Stimulated activated CD8-positive, alpha-beta memory T cell treated with anti-CD3 and anti-CD28 coated beads, Interleukin-4, amount 100 ng/mL, for 48 hours (primary cell): ENCODE measurements at regions not wholly inside any gene's neighbourhood (a gene's known extent, or its start where the extent isn't known, plus 50 kb on each side); places are given as distances from the start of the nearest gene placed in this dataset.

Source experiments
- DNase-seq: peaks from one replicate; pipeline ENCODE4 v3.0.0-alpha.2; 2020

DNA sequence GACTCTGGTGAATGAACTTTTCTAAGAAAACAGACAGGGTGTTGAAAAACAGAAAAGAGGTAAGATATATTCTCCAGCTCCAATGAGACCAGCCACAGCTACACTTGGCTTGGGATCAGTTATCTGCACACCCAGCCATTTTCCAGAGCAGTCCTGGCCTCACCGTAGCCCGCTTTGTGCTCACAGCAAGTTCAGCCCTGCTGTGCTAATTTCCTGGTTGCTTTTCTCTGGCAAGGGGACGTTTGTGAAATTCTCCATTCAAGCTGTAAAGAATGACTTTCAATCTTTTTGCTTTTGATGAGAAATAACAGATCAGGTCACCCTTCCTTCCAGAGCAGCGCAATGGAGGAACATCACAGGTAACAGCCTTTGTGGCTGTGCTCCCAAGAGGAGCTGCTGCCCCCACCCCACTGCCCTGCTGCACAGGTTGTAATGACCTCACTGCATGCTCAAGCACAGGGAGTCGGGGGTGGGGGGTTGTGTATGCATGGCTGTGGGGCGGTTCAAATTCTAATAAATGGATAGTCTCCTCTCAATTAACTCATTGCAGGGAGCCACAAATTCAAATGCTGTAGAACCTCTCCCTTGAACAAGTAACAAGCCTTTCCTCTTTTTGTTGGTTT lies 516.6 kb upstream of the NBEA start:
- no peak for DNase-seq

DNA sequence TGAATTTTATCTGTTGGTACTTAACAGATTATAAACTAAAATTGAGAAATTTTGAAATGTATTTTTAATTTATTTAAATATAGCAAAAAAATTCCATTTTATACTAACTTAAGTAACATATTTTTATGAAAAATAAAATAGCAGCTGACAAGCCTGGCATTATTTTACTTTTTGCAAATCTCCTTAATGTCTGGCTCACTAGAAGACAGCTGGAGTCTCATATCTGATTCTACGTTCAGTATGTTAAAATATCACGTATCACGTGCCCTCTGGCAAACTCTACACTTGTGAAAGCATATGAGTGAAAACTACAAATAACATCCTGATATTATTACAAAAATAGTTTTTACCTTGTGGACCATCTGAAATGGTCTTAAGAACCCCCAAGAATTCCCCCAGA lies 513.2 kb upstream of the NBEA start:
- no peak for DNase-seq

DNA sequence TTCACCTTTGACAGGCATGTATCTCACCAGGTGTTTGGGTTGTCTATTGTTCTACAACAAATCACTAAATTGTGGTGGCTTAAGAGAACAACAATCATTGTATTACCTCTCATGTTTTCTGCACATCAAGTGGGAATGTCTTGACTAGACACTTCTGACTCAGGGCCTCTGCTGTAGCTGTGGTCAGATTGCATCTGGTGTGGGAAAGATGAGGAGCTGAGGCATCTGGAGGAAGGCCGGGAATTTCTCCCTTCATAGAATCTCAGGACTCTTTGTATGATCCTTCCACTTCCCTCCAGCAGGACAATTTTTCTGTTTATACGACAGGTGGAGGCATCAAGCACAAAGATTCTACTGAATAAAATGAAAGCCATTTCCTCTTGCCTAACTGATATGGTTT lies 511.8 kb upstream of the NBEA start:
- no peak for DNase-seq

DNA sequence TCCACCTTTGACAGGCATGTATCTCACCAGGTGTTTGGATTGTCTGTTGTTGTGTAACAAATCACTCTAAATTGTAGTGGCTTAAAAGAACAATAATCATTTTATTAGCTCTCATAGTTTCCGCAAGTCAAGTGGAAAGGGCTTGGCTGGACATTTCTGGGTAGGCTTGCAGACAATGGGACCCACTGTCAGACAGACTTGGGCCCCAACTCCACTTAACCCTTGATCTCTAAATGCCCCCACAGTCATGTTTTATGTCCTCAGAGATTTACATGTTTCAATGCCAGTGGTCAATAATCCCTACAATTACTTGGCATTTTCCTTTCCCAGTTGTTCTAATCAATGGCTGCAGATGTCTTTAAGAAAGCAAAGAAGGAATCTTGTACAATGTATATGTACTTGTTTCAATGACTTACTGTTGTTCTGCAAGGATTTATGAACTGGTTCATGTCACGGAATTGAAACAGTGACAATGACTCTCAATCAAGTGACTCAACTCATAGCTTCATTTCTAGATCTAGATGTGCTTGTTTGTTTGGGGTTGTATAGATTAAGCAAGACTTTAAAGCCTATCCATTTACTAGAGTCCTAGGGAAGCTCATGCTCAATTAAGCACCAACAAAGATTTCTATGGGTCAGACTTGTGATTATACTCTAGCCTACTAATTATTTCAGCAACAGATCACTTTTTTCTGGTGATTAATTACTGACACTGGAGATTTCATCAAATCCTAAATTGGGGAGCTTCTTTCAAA lies 510.1 kb upstream of the NBEA start:
- DNase-seq: no peak

DNA sequence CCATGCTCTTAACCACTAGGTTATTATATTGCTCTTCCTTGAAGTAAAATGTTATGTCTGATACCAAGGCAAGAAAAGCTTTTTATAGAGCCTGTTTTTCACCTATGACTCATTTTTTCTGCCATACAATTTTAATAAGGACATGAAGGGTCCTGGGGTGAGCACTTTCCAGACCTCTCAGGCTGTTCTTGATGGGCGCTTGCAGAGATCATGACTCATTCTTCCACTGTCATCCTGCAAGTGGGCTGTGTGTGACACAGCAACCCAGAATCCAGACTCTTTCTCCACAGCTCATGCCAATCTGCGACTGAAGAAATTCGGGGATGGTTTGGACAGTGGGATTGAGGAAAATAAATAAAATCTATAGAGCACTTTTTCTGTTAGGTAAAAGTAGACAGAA lies 506.7 kb upstream of the NBEA start:
- no peak for DNase-seq

GRCh38 chr13:34437873-34438272 lies 504.2 kb upstream of the NBEA start:
- no peak for DNase-seq

DNA sequence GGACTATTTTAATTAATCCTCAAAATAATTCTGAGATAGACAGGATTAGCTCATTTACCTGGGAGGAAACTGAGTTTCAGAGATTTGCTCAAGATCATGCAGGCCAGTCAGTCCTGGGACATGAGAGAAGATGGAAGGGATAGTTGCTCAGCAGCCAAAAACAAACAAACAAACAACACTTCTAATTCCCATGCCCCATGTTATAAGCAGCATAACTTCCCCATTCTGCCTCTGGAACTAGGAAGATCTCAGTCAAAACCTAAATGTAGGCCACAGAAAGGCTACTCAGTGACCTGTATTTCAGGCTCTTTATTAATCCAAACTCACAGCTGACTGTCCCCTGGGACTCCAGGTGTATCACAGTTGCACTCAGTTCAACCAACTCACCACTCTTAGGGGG lies 489.2 kb upstream of the NBEA start:
- DNase-seq: no peak

- no peak for DNase-seq
These were observed 483.0 kb upstream of the NBEA start for GRCh38 chr13:34458756-34459715.

DNA sequence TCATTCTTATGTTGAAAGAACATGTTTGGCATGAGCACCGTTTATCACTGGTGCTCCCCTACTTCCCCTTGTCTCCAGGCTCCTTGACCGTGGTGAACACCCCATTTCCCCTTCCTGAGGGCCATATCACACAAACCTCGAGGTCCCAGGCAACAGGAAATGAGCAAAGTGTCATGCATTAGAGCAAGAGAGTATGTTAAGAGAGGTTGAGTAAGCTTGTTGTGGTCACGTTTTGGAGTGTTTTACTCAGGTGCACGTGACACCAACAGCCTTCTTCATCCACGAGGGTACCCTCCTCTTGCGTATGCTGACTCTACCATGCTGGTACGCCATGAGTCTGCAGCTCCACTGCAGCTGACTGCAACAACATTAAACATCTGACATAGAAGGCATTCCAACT lies 482.2 kb upstream of the NBEA start:
- DNase-seq: no peak

- DNase-seq: no peak
These were observed 479.2 kb upstream of the NBEA start for GRCh38 chr13:34462843-34463242.

DNA sequence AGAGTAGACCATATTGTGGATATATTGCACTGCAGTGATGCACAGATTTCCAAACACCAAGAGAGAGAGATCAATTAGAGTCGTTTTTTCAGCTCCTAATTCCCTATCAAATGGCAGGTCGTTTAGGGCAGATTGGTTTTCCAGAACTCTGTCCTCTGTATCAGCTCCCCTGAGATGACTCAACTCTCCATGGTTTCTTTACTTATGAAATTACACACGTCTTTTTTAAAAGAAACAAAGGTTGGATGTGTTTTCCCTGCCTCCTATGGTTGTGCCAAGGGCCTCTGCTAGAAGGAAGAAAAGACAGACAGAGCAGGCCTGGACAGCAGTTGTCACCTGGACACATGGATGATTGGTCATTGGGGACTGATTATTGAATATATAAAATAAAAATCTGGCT lies 478.1 kb upstream of the NBEA start:
- DNase-seq: no peak

- DNase-seq: no peak
These were observed 476.6 kb upstream of the NBEA start for GRCh38 chr13:34465423-34465922.

DNA sequence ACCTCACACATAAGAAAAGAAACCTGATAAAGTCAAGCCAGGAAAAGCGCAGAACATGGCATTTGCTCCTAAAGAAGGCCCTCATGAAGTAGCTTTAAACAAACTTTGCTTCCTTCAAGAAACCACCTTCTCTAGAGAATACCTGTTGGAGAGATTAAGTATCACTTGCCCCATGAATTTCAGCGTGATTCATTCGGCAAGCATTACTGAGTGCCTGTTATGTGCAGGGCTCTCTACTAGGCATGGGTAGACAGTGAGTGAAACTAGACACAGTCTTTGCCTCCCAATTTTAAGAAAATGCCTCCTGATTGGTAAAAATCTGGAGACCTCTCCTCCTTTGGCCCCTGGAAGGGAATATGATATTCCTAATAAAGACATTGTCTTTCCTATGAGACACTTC lies 475.8 kb upstream of the NBEA start:
- DNase-seq: no peak

DNA sequence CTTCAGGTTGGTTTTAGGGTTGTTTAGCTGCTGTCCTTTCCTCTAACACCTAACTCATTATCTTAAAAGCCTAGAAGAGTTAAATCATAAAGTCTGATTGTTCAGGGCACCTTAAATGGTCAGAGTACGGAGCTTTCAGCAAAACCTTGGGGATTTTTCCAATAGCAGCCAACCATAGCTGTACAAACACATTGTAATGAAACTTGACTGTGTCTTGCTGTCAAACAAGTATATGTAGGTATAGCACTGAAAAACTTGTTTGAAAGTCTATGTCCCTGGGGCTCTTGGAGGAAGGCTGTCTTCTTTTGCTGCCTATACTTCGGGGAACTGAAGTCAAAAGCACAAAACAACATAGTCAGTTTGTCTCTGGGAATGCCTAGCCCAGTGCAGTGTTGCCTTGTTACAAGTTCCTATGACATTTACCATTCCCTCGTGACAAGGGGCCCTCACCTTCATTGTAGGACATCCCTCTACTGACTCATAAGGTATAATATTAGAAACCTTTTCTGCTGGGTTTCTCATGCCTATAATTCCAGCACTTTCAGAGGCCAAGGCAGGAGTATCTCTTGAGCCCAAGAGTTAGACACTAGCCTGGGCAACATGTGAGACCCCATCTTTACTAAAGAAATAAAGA lies 474.5 kb upstream of the NBEA start:
- no peak for DNase-seq

DNA sequence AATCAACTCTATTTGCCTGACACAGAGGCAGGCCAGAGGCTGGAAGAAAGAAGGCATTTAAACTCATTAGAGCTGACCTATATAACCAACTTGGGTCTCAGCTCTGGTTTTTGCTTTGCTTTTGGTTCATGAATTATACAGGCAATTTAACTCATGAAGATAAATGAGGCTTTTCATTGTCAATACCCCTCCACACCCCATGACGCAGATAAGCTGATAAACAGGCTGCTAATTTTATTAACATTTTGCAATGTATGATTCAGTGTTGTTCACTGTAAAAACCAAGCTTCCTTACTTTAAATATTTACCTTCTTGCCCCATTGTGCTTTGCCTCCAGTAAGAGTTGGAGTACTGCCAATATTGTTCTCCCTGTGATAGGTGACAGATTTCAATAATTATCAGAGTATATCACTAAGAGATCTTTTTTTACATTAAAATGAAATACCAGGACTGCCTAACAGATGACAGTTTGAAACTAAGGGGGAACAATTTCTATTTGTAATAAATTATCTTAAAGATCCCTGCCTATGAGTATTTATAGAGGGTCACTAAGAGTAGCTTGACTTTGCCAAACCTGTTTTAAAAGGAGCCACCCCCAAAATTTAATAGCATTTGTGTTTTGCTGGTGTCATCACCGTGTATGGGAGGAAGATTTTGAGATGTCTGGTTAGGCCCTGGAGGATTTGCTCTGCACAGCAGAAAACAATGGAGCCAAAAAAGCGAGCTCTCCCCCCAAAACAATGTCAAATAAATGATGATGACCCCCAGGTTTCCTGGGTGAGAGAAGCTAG lies 472.7 kb upstream of the NBEA start:
- DNase-seq: no peak

- DNase-seq: no peak
These were observed 467.7 kb upstream of the NBEA start for GRCh38 chr13:34474187-34474868.

DNA sequence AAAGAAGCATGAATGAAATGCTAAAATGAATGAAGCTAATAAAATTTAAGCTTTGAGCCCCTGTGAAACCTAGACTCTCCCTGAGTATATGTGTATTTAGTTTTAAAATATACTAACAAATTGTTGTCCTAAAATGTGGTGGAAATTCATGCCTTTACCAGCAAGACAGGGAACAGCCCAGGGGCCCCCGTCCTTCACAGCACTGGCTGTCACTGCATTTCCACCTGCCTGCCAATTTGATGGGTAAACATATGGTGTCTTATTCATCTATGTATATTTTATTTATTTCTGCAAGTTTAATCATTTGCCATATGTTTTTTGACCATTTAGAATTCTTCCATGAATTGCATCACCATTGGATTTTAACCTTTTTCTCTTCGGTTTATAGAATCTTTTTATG lies 463.7 kb upstream of the NBEA start:
- DNase-seq: no peak

- no peak for DNase-seq
These were observed 440.1 kb upstream of the NBEA start for GRCh38 chr13:34502011-34502410.

- no peak for DNase-seq
These were observed 439.4 kb upstream of the NBEA start for GRCh38 chr13:34502621-34503020.

GRCh38 chr13:34506796-34507195 lies 435.3 kb upstream of the NBEA start:
- no peak for DNase-seq

GRCh38 chr13:34507630-34508029 lies 434.4 kb upstream of the NBEA start:
- DNase-seq: no peak

GRCh38 chr13:34512817-34513216 lies 429.3 kb upstream of the NBEA start:
- DNase-seq: no peak
